Lower leg skin (tissue), 3 donors: ENCODE measurements at regions not wholly inside any gene's neighbourhood (a gene's known extent, or its start where the extent isn't known, plus 50 kb on each side); places are given as distances from the start of the nearest gene placed in this dataset.

Experiments
- CTCF ChIP-seq, 3 donors: fragments of 450-650 bp; IDR thresholded peaks; one replicate each; pipeline ENCODE4 v1.5.1; 2016; ENCODE audit warnings: antibody characterized with exemption in 3 of 3, mild to moderate bottlenecking in 3 of 3, moderate library complexity in 2 of 3
- POLR2A ChIP-seq, 2 donors: fragments of 450-650 bp; IDR thresholded peaks; one replicate each; pipeline ENCODE4 v1.6.1; 2016 to 2017; ENCODE audit warnings: antibody characterized with exemption in 2 of 2, mild to moderate bottlenecking in 1 of 2, moderate library complexity in 1 of 2

- TF ChIP-seq CTCF (IDR thresholded peaks at IDR 0.05) (no peak), POLR2A (IDR thresholded peaks at IDR 0.05) (no peak)
Measured at GRCh38 chr6:67541586-67541985, 1093.5 kb upstream of the ADGRB3 start.
